ENCODE measurements at regions not wholly inside any gene's neighbourhood (a gene's known extent, or its start where the extent isn't known, plus 50 kb on each side); places are given as distances from the start of the nearest gene placed in this dataset.

DNA sequence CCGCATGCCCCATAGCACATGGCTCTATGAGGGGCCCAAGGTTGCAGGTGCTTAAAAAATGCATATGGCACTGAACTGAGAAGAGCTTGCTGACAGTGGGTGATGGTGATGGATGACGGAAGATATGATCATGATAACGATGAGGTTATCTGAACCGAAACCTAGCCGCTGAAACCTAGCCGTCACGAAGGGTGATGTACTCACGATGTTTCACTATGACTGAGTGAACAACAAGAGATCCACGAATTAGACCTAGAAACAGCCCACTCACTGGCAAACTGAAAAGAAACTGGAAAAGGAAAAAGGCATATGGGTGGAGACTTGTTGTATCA, 57.6 kb upstream of the BCL6 start:
- TF ChIP-seq, protein P1, sequence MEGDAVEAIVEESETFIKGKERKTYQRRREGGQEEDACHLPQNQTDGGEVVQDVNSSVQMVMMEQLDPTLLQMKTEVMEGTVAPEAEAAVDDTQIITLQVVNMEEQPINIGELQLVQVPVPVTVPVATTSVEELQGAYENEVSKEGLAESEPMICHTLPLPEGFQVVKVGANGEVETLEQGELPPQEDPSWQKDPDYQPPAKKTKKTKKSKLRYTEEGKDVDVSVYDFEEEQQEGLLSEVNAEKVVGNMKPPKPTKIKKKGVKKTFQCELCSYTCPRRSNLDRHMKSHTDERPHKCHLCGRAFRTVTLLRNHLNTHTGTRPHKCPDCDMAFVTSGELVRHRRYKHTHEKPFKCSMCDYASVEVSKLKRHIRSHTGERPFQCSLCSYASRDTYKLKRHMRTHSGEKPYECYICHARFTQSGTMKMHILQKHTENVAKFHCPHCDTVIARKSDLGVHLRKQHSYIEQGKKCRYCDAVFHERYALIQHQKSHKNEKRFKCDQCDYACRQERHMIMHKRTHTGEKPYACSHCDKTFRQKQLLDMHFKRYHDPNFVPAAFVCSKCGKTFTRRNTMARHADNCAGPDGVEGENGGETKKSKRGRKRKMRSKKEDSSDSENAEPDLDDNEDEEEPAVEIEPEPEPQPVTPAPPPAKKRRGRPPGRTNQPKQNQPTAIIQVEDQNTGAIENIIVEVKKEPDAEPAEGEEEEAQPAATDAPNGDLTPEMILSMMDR (IDR thresholded peaks at IDR 0.05; ENCODE audit: insufficient read depth, low read depth, low read length): no peak
- DNase-seq (ENCODE audit: low read depth): no peak
- H3K4me3 ChIP-seq (ENCODE audit: low read depth, low read length): no peak overlapping the region

DNA sequence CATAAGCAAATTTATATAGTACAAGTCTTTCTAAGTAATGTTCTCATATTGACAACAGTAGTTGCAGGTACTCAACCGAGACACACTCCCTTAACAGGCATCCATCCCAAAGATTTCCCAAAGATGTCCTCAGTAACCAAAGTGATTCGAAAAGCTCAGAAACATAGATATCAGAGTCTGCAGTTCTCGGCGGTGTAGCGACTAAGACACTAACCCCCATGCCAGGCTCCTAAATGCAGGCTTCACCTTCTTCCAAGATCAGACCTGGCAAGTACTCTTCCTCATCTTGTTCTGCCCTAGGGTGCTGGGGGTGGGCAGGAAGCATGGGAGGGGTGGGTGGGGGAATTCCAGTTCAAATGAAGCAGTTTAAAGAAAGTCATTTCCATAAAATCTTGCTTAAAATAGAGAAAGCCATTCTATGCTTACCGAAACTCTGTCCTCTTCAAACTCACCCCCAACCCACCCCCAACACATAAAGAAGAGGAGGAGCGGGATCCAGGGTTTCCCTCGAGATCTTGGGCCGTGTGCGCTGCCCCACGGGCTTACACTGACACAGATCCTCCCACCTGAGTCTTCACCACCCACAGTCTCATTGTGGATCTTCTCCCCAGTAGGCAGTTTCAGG, 59.0 kb upstream of the BCL6 start:
- TF ChIP-seq, protein P1 (IDR thresholded peaks at IDR 0.05; ENCODE audit: insufficient read depth, low read depth, low read length): no peak
- DNase-seq (ENCODE audit: low read depth): no peak

DNA sequence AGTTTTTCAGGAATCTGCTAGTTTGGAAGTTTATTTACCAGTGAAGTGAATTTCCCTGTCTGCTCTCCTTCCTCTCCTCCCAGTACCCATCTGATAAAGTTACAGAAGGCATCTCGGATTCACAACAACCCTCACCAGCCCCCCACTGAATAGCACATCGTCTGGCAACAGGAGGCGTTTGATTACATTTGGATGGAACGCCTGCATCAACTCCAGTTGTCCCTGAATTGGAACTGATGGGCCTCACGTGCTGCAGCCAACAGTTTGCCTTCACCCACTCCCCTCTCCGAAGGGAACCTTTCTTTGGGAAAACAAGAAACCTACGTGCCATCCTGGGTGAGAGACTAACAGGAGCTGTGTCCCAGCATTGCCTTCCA, 59.5 kb upstream of the BCL6 start:
- no peak overlapping the region for H3K4me3 ChIP-seq (ENCODE audit: low read depth, low read length)
- TF ChIP-seq, protein P1 (IDR thresholded peaks at IDR 0.05; ENCODE audit: insufficient read depth, low read depth, low read length): no peak
- no peak for DNase-seq (ENCODE audit: low read depth)

More for the DNA sequence above, 59.0 kb upstream of the BCL6 start:
- H3K4me3 ChIP-seq (ENCODE audit: low read depth, low read length): no peak overlapping the region

DNA sequence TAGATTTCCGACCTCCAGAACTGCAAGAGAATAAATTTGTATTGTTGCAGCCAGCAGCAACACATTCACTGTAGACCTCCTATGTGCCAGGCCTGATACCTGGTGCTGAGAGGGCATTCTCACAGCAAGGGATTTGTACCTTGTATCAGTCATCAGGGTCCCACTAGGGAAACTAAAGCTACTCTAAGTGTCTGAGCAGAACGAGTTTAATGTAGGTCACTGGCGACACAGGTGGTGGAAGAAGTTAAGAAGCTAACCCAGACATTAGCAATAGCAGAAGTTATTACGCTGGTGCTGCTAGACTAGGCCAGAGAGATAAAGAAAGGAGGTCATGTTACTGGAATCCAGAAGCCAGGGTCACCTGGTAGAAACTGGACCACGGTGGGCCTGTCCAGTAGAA, 60.5 kb upstream of the BCL6 start:
- H3K4me3 ChIP-seq (ENCODE audit: low read depth, low read length): no peak overlapping the region
- TF ChIP-seq, protein P1 (IDR thresholded peaks at IDR 0.05; ENCODE audit: insufficient read depth, low read depth, low read length): no peak
- DNase-seq (ENCODE audit: low read depth): no peak

DNA sequence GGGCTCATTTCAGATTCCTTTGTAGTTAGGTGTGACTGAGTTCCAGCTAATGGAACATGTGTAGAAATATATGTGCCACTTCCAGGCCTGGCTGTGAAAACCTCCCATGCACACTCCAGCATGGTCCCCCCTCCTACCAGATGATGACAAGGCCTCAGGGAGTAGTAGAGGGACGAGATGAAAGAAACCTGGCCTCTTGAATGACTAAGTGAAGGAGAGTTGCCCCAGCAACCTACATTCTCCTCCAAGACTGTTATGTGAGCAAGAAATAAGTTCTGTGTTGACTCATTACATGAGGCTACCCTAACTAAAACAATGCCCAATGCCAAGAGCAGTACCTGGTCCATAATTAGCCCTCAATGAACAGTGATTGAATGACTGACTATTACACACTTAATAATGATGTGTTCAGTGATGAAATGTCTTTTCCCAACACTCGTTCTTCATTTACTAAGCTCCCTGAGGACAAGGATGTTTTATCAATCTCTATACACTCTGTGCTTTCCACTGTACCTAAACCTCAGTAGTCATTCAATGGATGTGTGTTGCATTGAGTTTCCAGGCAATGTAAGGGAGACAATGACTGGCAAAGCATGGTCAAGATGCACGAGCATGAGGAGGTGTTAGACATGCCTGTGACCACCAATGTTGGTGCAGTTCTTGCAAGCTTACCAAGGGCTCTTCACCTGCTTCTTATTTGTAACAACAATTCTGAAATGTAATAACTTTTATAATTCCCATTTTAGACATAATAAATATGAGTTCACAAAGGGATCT, 62.0 kb upstream of the BCL6 start:
- H3K4me3 ChIP-seq (ENCODE audit: low read depth, low read length): no peak overlapping the region
- TF ChIP-seq, protein P1 (IDR thresholded peaks at IDR 0.05; ENCODE audit: insufficient read depth, low read depth, low read length): no peak
- DNase-seq (ENCODE audit: low read depth): peak; percentile 27

DNA sequence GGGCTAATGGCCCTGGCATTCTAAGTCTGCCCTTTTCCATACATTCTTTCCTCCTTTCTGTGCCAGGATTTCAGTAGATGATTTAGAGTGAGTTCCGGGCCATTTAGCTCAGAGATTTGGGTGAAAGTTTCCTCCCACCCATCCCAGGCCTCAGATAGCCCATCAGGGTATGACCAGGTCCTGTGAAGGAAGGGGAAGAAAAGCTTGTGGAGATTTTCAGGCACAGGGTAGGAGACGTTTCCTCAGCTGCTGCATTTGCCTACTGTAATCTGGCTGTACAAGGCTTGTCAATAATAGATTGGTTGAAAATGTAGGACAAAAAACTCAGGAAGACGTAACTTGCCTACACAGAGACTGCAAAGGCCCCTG, 63.2 kb upstream of the BCL6 start:
- TF ChIP-seq, protein P1 (IDR thresholded peaks at IDR 0.05; ENCODE audit: insufficient read depth, low read depth, low read length): no peak
- no peak overlapping the region for H3K4me3 ChIP-seq (ENCODE audit: low read depth, low read length)
- DNase-seq (ENCODE audit: low read depth): no peak

DNA sequence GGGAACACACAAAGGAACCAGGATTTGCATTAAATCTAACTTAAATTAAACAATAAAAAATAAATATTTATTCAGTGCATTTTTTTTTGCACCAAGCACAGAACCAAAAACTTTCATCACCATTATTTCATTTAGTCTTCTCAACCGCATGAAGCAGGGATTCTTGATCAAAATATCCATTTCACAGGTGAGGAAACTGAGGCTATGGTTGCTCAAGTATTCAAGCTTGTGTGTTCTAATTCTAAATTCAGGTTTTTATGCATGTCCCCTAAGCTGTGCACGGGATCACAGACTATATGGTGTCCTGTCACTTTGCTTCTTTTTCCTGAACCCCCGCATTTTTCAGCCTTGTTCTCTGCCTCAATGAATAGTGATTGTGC, 64.3 kb upstream of the BCL6 start:
- TF ChIP-seq, protein P1 (IDR thresholded peaks at IDR 0.05; ENCODE audit: insufficient read depth, low read depth, low read length): no peak
- no peak for DNase-seq (ENCODE audit: low read depth)
- no peak overlapping the region for H3K4me3 ChIP-seq (ENCODE audit: low read depth, low read length)

All from fibroblast of villous mesenchyme (primary cell).